Upper lobe of left lung (tissue), 4 donors: ENCODE measurements at regions not wholly inside any gene's neighbourhood (a gene's known extent, or its start where the extent isn't known, plus 50 kb on each side); places are given as distances from the start of the nearest gene placed in this dataset.
"Not testable (repeated sequence)": the region's sequence is repeated elsewhere in the genome, so short reads cannot be mapped to it uniquely, and the experiment has no call there.

Experiments used
- CTCF ChIP-seq, 6 experiments: fragments of 450-650 bp in 4 of 6; fragments of 200-600 bp in 2 of 6; sonication (generic) in 2 of 6; IDR thresholded peaks; one replicate each; pipeline ENCODE4 v1.5.1; 2016 to 2019; ENCODE audit warnings: antibody characterized with exemption in 6 of 6
- EP300 ChIP-seq, 4 donors: sonication (generic); formaldehyde crosslinking; IDR thresholded peaks; one replicate each; pipeline ENCODE4 v1.5.1; 2017; ENCODE audit warnings: antibody characterized with exemption in 4 of 4, control low read depth in 2 of 4
- POLR2A ChIP-seq, 4 donors: fragments of 450-650 bp; IDR thresholded peaks; one replicate each; pipeline ENCODE4 v1.5.1; 2016 to 2017; ENCODE audit warnings: antibody characterized with exemption in 4 of 4, mild to moderate bottlenecking in 2 of 4
- POLR2AphosphoS5 ChIP-seq, 2 donors: sonication (generic); formaldehyde crosslinking; IDR thresholded peaks; one replicate each; pipeline ENCODE4 v1.5.1; 2017; ENCODE audit warnings: antibody characterized with exemption in 2 of 2

GRCh38 chr1:229919488-229919887 is 147.6 kb upstream of the GALNT2 start:
- TF ChIP-seq POLR2AphosphoS5, CTCF, EP300, POLR2A (IDR thresholded peaks at IDR 0.05): not testable (repeated sequence)
